DND-41 (cell line): ENCODE measurements at regions not wholly inside any gene's neighbourhood (a gene's known extent, or its start where the extent isn't known, plus 50 kb on each side); places are given as distances from the start of the nearest gene placed in this dataset.
"Not testable (repeated sequence)": the region's sequence is repeated elsewhere in the genome, so short reads cannot be mapped to it uniquely, and the experiment has no call there.

Source experiments
- ATAC-seq: fragments of 200-7000 bp; cut with Tn5 transposase; 3 replicates; pipeline ENCODE4 v1.9.1; 2021; ENCODE audit warnings: low read depth; ENCODE audit not compliant: insufficient read depth
- DNase-seq: peaks from one replicate; pipeline ENCODE4 v3.0.0-alpha.2; 2020
- H2AFZ ChIP-seq: 2 replicates; pipeline ENCODE4 v1.6.0; 2012; ENCODE audit warnings: low read depth, low read length
- H3K27ac ChIP-seq: 2 replicates; pipeline ENCODE4 v1.5.1; 2012; ENCODE audit warnings: low read length, inconsistent platforms
- H3K27me3 ChIP-seq: fragments of 200-600 bp; sonication (generic); 2 replicates; pipeline ENCODE4 v1.6.0; 2012; ENCODE audit warnings: low read length, mild to moderate bottlenecking, inconsistent platforms; ENCODE audit not compliant: insufficient read depth, poor library complexity
- H3K36me3 ChIP-seq: 2 replicates; pipeline ENCODE4 v1.5.1; 2012; ENCODE audit warnings: low read length, inconsistent platforms; ENCODE audit not compliant: insufficient read depth
- H3K4me1 ChIP-seq: 2 replicates; pipeline ENCODE4 v1.5.1; 2012; ENCODE audit warnings: mild to moderate bottlenecking, low read length; ENCODE audit not compliant: insufficient read depth
- H3K4me2 ChIP-seq: 2 replicates; pipeline ENCODE4 v1.6.0; 2012; ENCODE audit warnings: mild to moderate bottlenecking, moderate library complexity, low read length, inconsistent platforms; ENCODE audit not compliant: insufficient read depth
- H3K4me3 ChIP-seq, 2 experiments: fragments of 200-600 bp in 1 of 2; shearing (Covaris generic) in 1 of 2; 2 replicates each; pipeline ENCODE4 v1.5.1; 2012 to 2016; ENCODE audit warnings: inconsistent platforms in 2 of 2, low read length in 2 of 2, mild to moderate bottlenecking in 2 of 2, low read depth in 1 of 2, moderate library complexity in 1 of 2
- H3K79me2 ChIP-seq: 2 replicates; pipeline ENCODE4 v1.6.0; 2012; ENCODE audit warnings: low read length, inconsistent platforms; ENCODE audit not compliant: insufficient read depth
- H3K9ac ChIP-seq: 2 replicates; pipeline ENCODE4 v1.6.0; 2012; ENCODE audit warnings: low read depth, mild to moderate bottlenecking, inconsistent platforms, low read length, moderate library complexity
- H3K9me3 ChIP-seq: 2 replicates; pipeline ENCODE4 v1.5.1; 2012; ENCODE audit warnings: low read length, moderate library complexity, mild to moderate bottlenecking, inconsistent platforms; ENCODE audit not compliant: insufficient read depth, severe bottlenecking
- H4K20me1 ChIP-seq: 2 replicates; pipeline ENCODE4 v1.6.0; 2012; ENCODE audit warnings: low read length; ENCODE audit not compliant: insufficient read depth
- EZH2 ChIP-seq: IDR thresholded peaks from 3 replicates; pipeline ENCODE4 v1.6.1; 2012; ENCODE audit warnings: borderline replicate concordance, low read depth, mild to moderate bottlenecking, moderate library complexity, low read length, inconsistent platforms; ENCODE audit not compliant: severe bottlenecking
- TF ChIP-seq, protein P1 (sequence below): IDR thresholded peaks from 2 replicates; pipeline ENCODE4 v1.5.1; 2012; ENCODE audit warnings: borderline replicate concordance, low read length, moderate library complexity, mild to moderate bottlenecking; ENCODE audit not compliant: poor library complexity, severe bottlenecking; ENCODE audit errors: extremely low read depth

DNA sequence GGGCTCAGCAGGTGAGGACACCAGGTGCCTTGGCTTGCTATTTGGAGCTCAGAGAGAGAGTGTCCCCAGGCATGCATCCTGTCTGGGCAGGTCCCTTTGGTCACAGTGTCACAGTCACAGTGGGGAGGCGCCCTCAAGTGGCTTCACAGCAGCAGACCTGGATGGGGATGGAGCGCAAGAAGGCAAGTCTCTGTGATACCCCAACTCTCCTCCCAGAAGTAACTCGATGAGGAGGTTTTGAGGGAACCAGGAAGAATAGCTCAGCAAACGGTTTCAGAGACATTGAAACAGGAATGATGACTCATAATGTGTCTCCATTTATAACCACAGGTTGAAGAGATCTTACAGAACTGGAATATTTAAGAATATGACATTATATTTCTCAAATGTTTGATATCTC is 66.5 kb upstream of the SH3GL3 start:
- Histone ChIP-seq H3K4me1 (no peaks in the 10 kb centered on the region), H3K9me3 (no peaks in the 10 kb centered on the region), H3K4me3 (no peak overlapping the region), H4K20me1 (no peaks in the 10 kb centered on the region), H3K27ac (no peak overlapping the region), H3K79me2 (no peaks in the 10 kb centered on the region), H3K27me3 (peaks cover 4% of the 10 kb centered on the region), H3K9ac (no peak overlapping the region), H3K4me2 (no peak overlapping the region), H2AFZ (no peak overlapping the region), H3K36me3 (no peaks in the 10 kb centered on the region)
- TF ChIP-seq EZH2 = no peak
- TF ChIP-seq, protein P1, sequence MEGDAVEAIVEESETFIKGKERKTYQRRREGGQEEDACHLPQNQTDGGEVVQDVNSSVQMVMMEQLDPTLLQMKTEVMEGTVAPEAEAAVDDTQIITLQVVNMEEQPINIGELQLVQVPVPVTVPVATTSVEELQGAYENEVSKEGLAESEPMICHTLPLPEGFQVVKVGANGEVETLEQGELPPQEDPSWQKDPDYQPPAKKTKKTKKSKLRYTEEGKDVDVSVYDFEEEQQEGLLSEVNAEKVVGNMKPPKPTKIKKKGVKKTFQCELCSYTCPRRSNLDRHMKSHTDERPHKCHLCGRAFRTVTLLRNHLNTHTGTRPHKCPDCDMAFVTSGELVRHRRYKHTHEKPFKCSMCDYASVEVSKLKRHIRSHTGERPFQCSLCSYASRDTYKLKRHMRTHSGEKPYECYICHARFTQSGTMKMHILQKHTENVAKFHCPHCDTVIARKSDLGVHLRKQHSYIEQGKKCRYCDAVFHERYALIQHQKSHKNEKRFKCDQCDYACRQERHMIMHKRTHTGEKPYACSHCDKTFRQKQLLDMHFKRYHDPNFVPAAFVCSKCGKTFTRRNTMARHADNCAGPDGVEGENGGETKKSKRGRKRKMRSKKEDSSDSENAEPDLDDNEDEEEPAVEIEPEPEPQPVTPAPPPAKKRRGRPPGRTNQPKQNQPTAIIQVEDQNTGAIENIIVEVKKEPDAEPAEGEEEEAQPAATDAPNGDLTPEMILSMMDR = peak; percentile 42
- ATAC-seq = no peak
- peak; percentile 19 for DNase-seq

DNA sequence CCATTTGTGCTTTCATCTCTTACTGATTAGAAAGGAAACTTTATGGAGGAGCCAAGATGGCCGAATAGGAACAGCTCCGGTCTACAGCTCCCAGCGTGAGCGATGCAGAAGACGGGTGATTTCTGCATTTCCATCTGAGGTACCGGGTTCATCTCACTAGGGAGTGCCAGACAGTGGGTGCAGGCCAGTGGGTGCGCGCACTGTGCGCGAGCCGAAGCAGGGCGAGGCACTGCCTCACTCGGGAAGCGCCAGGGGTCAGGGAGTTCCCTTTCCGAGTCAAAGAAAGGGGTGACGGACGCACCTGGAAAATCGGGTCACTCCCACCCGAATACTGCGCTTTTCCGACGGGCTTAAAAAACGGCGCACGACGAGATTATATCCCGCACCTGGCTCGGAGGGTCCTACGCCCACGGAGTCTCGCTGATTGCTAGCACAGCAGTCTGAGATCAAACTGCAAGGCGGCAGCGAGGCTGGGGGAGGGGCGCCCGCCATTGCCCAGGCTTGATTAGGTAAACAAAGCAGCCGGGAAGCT is 63.5 kb upstream of the SH3GL3 start:
- H3K79me2 ChIP-seq, DNase-seq, H3K4me1 ChIP-seq, H3K27me3 ChIP-seq, H3K4me2 ChIP-seq, H4K20me1 ChIP-seq, H3K27ac ChIP-seq, ATAC-seq, H3K36me3 ChIP-seq, H3K9ac ChIP-seq, H3K4me3 ChIP-seq, H2AFZ ChIP-seq, H3K9me3 ChIP-seq: not testable (repeated sequence)

DNA sequence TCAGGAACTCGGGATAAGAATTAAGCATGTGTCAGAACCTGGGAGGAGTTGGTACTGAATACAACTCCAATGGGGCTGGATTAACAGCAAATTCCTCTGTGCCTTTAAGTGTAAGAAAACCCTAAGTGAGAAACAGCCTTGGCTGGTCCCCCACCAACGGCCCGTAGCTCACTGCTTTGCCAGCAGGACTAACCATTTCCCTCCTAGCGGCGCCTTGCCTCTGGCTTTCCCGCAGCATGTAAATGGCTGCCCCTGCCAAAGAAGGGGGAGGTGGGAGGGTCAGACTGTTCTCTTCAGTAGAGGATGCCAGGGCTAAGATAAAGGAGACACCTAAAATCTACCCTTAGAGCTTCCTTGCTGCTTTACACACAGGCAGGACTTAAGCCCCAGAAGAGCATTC is 51.0 kb upstream of the SH3GL3 start:
- Histone ChIP-seq H3K9me3 (no peaks in the 10 kb centered on the region), H3K27me3 (no peaks in the 10 kb centered on the region), H4K20me1 (no peaks in the 10 kb centered on the region), H3K79me2 (no peaks in the 10 kb centered on the region), H3K4me2 (no peak overlapping the region), H3K9ac (no peak overlapping the region), H3K4me1 (no peaks in the 10 kb centered on the region), H3K27ac (no peak overlapping the region), H3K36me3 (no peaks in the 10 kb centered on the region), H2AFZ (no peak overlapping the region), H3K4me3 (no peak overlapping the region)
- no peak for ATAC-seq
- TF ChIP-seq, protein P1 = no peak
- TF ChIP-seq EZH2 = no peak
- DNase-seq = no peak
